GOT3 (cell line): ENCODE measurements at regions not wholly inside any gene's neighbourhood (a gene's known extent, or its start where the extent isn't known, plus 50 kb on each side); places are given as distances from the start of the nearest gene placed in this dataset.

Source experiments
- DNase-seq: peaks from one replicate; lab custom pipeline; 2025; ENCODE audit warnings: mixed read lengths; lab: John Stamatoyannopoulos, UW

GRCh38 chr9:130755377-130756007, 61.9 kb downstream of the EXOSC2 start:
- no peak for DNase-seq

DNA sequence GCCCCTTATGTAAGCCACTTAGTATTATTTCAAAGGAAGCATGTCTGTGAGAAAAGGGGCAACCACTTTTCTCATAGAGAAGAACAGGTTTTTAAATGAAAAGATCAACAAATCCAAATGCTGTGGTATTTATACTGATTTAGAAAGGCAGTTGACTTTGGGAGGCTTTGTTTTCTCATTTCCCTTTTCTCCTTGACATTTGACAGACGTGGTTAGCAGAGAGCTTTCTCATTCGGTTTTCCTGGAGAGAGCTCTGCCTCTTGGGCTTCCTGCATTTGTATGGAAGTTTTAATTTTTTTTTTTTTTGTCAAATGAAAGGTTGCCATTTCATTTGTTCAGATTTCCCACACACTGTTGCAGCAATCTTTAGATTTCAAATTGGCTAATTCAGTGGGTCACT, 62.5 kb downstream of the EXOSC2 start:
- no peak for DNase-seq

DNA sequence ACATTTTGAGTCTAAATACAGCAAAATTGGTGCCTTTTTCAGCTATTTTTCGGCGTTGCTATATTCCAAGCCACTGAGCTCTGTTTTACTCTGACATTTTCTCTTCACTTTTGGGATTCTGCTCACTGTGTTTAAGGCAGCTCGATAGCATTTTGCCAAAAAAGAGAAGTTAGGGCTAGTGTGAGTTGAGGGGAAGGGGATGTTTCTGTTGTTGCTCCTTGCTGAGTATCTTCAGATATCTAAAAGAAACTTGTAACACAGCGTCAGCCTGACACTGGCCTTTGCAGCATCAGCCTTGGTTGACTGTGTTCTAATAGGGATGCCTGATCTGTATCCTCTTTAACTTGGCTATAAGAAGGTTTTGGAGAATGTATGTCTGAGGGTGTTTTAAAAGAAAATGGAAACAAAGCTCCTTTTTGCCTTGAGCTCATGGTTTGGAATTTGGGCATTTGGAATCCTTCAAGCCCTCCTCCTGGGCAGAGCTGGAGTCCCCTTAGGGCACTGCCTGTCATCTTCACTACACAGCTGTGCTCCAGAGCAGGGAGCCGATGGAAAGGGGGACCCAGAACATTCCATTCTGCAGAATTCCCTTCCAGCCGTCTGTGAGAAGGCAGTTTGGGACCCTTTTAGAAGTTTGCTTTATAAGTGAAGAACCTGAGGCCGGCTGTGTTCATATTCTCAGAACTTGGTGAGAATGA, 63.0 kb downstream of the EXOSC2 start:
- no peak for DNase-seq

- DNase-seq: no peak
Observed at GRCh38 chr9:130759738-130760137, 66.2 kb downstream of the EXOSC2 start.

GRCh38 chr9:130763331-130764171, 70.0 kb downstream of the EXOSC2 start:
- no peak for DNase-seq

DNA sequence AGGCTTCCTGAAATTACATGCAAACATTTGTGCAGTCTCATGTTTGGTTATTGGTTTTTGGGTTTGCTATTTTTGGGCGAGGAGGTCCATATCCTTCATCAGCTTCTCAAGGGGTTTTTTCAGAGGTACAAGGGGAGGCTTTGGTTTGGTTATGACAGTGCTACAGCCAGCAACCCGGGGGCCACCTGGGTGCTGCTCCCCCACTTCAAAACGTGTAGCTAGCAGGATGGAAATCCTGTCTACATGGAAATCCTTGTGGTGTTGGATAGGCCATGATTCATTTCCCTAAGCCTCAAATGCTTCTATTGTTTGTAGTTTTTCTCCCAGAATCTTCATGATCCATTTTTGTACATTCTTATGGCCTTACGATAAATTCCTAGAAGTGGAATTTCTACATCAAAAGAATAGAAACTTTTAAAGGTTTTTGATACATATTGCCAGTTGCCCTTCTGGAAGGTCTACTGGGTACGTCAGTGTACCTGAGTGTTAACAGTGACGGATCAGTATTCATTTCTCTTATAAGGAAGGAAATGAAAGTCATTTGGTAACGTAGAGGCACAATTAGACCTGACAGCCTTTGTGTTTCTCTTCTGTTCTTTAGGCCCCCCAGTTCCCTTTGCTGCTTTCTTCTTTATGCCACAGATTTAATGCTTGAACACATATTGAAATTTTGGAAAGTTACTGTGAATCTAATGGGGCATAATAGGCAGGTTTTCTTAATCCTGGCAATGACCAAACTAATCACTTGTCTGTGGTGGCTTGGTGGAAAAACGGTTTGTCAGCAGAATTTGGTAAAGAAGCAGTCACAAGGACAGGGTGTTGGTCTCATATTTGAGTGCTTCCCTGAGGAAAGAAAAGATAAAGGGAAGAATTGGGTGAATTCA, 69.7 kb upstream of the ABL1 start:
- no peak for DNase-seq

DNA sequence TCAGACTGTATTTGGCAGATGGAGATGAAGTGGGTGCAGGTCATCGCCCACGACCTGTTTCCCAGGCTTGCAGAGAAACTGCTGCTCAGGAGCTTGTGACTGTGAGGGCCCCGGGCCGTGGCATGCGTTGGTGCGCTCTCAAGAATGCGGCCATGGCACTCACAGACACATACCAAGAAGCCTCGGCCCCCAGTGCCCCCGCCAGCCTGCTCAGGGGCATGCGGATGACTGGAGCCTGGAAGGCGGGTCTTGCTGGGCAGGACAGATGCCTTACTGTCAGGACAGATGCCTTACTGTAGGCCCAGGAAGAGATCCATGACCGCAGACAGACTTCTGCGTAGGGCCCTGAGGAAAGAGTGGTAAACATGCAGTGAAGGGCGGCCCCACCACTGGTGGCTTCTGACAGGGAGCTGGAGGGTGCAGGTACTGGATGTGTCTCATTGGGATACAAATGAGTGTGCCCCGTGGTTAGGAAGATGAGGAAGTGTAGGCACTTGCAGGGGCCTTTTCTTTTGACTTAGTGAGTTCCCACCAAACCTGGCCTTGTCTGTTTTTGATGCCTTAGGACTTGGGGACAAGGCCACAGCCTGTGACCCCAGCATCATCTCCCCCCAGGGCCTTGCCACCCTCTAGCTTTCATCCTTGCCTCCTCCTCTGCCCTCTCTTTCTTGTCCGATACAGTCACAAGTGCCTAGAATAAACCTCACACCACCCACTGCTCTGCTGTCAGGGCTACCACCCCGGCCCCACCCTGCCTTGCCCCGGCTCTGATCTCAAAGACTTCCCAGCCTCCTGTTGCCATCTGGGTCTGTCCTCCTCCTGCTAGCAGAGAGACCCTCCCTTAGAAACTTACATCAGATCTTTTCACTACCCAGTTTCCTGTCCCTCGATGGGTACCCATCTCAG, 68.8 kb upstream of the ABL1 start:
- no peak for DNase-seq

- no peak for DNase-seq
Observed at GRCh38 chr9:130766927-130767307, 68.1 kb upstream of the ABL1 start.

DNA sequence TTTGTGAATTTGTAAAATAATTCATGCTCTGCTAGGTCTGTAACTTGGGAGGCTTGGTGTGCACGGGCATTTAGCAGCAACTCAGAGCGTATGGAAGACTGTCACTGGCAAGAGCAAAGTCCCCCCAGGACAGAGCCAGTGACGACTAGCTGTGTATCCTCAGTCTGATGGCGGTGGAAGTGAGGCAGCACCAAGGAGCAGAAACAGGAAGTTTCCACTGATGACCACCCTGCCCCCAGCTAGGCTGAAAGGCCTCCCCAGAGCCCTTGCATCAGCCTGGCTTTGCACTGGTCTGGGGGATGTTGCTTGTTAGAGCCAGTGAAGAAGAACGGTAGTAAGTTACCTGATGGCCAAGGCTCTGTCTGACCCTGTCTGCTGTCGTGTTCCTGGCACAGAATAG, 66.8 kb upstream of the ABL1 start:
- no peak for DNase-seq

- DNase-seq: no peak
Observed at GRCh38 chr9:130768891-130769403, 66.1 kb upstream of the ABL1 start.

GRCh38 chr9:130770093-130770492, 65.0 kb upstream of the ABL1 start:
- DNase-seq: no peak

DNA sequence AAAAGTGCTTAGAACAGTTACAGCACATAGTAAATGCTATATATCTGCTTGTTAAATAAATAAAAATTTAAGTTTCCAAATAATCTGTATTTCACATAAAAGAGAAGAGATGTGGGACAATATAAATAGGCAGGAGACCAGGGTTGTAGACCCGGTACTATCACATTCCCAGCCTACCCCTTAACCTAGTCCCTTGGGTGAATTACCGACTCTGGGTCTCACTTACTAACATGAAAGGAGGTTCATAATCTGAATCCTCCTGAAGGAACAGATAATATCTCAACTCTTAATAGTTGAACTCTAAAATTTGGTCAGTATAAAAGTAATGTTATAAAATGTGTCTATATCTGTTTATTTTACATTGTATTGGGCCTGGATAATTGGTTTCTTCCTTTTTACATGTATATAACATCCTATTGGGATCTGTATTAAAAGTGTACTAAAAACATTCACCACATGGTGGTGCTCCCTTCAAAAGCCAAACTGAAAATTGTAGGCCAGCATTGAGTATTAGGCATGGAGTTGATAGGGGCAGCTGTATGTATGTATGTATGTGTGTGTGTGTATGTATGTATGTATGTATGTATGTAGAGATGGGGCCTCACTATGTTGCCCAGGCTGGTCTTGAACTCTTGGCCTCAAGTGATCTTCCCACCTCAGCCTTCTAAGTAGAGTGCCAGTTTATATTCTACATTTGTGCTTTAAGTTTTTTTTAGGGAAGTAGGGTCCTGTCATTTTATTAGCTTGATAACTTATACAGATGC, 64.2 kb upstream of the ABL1 start:
- DNase-seq: no peak

DNA sequence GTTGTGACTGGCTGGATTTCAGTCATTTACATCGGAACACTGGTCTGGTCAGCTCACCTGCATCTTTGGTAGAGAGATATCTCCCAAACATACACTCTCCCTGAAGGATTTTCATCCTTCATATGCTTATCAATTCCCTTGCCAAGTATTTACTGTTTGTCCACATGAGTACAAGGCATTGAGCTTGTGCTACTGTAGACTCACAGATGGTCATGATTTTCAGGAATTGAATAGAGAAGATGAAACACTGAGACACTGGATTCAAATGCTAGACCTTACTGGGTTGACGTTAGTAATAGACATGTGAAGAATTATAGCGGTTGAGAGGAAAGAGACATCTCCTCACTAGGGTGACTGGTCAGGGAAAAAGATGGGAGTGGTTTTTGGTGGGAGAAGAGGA, 62.9 kb upstream of the ABL1 start:
- no peak for DNase-seq

DNA sequence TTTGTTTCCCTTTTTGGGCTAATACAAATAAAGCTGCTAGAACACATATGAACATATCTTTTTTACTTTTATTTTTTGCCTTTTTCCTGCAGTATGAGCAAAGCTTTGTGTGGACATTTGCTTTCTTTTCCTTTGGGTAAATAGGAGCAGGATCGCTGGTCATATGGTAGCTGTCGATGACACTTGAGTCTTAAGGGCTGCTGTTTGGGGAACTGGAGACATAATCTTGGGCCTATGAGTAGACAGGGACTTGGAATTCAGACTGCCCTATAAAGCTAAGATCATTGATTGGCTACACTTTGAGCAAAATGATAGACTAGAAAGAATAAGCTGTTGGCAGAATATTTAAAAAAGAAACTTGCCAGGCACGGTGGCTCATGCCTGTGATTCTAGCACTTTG, 60.9 kb upstream of the ABL1 start:
- no peak for DNase-seq

- no peak for DNase-seq
Observed at GRCh38 chr9:130775336-130775991, 59.6 kb upstream of the ABL1 start.

- DNase-seq: no peak
Observed at GRCh38 chr9:130779153-130779855, 55.8 kb upstream of the ABL1 start.

DNA sequence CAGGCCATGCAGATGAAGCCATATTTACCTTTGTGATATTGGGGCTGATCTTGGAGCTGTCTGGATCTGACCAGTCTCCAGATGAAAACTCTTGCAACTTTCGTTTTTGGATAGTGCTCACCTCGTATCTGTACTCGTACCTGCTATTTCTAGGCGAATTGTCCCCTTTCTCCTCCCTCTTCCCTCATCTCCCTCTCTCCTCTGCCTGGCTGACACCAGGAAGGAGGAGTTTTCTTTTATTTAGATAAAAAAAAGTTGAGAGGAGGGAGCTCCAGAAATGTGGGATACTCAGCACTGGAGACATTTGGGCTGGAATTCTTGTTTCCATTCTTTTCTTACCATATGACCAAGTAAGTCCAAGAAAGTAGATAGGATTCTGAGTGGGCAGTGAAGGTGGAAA, 54.6 kb upstream of the ABL1 start:
- DNase-seq: no peak

- peak; percentile 21 for DNase-seq
Observed at GRCh38 chr9:130780865-130781504, 54.1 kb upstream of the ABL1 start.
